Activated naive CD4-positive, alpha-beta T cell treated with anti-CD3 and anti-CD28 coated beads, Interleukin-2, amount 50 U/mL, for 24 hours (primary cell): ENCODE measurements at regions not wholly inside any gene's neighbourhood (a gene's known extent, or its start where the extent isn't known, plus 50 kb on each side); places are given as distances from the start of the nearest gene placed in this dataset.
"Not testable (repeated sequence)": the region's sequence is repeated elsewhere in the genome, so short reads cannot be mapped to it uniquely, and the experiment has no call there.

Experiments
- H3K27ac Mint-ChIP-seq: one replicate; pipeline ENCODE4 v1.8.0; 2021; ENCODE audit warnings: mild to moderate bottlenecking, mixed read lengths
- H3K27me3 Mint-ChIP-seq: one replicate; pipeline ENCODE4 v1.8.0; 2021; ENCODE audit warnings: mixed read lengths
- H3K36me3 Mint-ChIP-seq: one replicate; pipeline ENCODE4 v1.8.0; 2021; ENCODE audit warnings: mixed read lengths
- H3K4me1 Mint-ChIP-seq: one replicate; pipeline ENCODE4 v1.8.0; 2021; ENCODE audit warnings: mixed read lengths
- H3K4me3 Mint-ChIP-seq: one replicate; pipeline ENCODE4 v1.8.0; 2021; ENCODE audit warnings: mild to moderate bottlenecking, mixed read lengths
- H3K9me3 Mint-ChIP-seq: one replicate; pipeline ENCODE4 v1.8.0; 2021; ENCODE audit warnings: mixed read lengths

- Mint-ChIP-seq H3K9me3 (no peaks in the 10 kb centered on the region), H3K4me3 (no peak overlapping the region), H3K4me1 (no peaks in the 10 kb centered on the region), H3K27me3 (no peaks in the 10 kb centered on the region), H3K36me3 (no peaks in the 10 kb centered on the region), H3K27ac (no peak overlapping the region)
Measured at GRCh38 chr4:98828801-98829200, 100.1 kb downstream of the EIF4E start.

DNA sequence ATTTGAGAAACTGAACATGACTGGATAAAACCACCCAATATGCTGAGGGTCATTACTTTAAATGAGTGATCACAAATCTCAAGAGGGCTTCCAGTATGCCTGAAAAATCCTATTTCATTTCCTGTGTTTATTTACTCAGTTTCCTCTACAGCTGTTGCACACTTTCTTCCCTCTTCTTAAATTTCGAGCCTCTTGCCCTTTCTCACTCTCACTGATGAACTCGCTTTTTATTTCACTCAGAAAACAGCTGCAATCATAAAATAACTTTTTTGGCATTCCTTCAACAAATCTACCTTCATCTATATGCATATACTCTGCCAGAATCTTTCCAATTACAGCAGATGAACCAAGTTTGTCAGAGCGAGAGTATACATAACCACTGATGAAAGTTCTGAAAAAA, 101.3 kb downstream of the EIF4E start:
- H3K9me3 Mint-ChIP-seq, result no peaks in the 10 kb centered on the region
- no peak overlapping the region for H3K27ac Mint-ChIP-seq
- H3K4me3 Mint-ChIP-seq, result no peak overlapping the region
- no peaks in the 10 kb centered on the region for H3K36me3 Mint-ChIP-seq
- H3K27me3 Mint-ChIP-seq, result no peaks in the 10 kb centered on the region
- H3K4me1 Mint-ChIP-seq, result no peaks in the 10 kb centered on the region

DNA sequence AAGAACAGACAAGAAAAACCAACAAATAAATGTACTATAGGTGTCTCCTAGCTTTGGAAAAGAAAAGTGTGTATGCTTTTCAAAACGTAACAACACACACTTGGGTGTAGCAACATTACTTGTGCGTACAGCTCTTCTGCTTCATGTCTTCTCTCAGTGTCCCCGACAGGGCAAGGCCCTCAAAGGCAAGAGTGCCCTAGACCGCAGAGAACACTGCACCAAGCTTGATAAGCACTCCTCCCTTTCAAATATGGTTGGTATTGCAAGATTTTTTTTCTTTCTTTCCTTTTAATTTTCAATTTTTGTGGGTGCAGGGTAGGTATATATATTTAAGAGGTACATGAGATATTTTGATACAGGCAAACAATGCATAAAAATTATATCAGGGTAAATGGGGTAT, 106.8 kb downstream of the EIF4E start:
- H3K27ac Mint-ChIP-seq, result no peak overlapping the region

GRCh38 chr4:98818116-98818515, 110.8 kb downstream of the EIF4E start:
- H3K36me3 Mint-ChIP-seq, H3K9me3 Mint-ChIP-seq, H3K27ac Mint-ChIP-seq, H3K27me3 Mint-ChIP-seq, H3K4me3 Mint-ChIP-seq, H3K4me1 Mint-ChIP-seq: not testable (repeated sequence)

More for the DNA sequence above, 106.8 kb downstream of the EIF4E start:
- Mint-ChIP-seq H3K36me3 (no peaks in the 10 kb centered on the region), H3K4me1 (no peaks in the 10 kb centered on the region), H3K27me3 (no peaks in the 10 kb centered on the region), H3K9me3 (no peaks in the 10 kb centered on the region), H3K4me3 (no peak overlapping the region)

DNA sequence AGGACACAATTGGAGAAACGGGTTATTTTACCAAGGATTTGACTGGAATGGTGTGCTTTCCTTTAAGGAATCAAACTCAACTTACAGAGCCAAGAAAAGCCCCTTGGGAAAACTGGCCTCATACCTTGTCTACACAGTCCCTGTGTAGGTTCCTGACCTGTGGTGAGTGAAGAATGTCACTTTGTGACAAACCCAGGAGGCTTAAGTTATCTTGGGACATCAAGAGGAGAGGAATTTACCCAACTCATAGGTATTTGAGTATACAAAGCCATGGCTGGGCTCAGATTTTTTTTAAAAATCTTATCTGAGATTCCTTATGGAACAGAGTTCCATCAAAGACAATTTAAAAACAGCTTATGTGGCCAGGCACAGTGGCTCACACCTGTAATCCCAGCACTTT, 112.1 kb downstream of the EIF4E start:
- H3K27ac Mint-ChIP-seq, result no peak overlapping the region
- no peaks in the 10 kb centered on the region for H3K9me3 Mint-ChIP-seq

DNA sequence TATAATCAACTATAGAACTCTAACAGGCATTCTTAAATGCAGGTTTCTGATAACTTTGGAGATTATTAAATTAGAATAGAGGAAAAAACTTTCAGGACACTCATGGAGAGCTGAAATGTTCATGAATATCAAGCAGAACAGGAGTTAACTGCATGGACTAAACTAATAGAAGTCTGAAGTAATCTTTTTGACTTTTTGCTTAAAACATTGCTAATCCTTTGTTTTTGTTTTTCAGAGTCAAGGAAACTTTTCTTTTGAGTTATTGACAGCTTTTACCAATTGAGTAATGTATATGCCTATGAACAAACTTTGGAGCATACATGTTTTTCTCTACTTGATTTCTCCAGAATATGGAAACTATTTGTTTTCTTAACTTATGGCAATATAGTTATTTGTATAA, 112.5 kb downstream of the EIF4E start:
- Mint-ChIP-seq H3K4me1 (no peaks in the 10 kb centered on the region), H3K36me3 (no peaks in the 10 kb centered on the region), H3K27me3 (no peaks in the 10 kb centered on the region), H3K9me3 (no peaks in the 10 kb centered on the region), H3K4me3 (no peak overlapping the region), H3K27ac (no peak overlapping the region)

More for the DNA sequence above, 112.1 kb downstream of the EIF4E start:
- H3K27me3 Mint-ChIP-seq, result no peaks in the 10 kb centered on the region
- H3K36me3 Mint-ChIP-seq, result no peaks in the 10 kb centered on the region
- H3K4me3 Mint-ChIP-seq, result no peak overlapping the region
- H3K4me1 Mint-ChIP-seq, result no peaks in the 10 kb centered on the region

DNA sequence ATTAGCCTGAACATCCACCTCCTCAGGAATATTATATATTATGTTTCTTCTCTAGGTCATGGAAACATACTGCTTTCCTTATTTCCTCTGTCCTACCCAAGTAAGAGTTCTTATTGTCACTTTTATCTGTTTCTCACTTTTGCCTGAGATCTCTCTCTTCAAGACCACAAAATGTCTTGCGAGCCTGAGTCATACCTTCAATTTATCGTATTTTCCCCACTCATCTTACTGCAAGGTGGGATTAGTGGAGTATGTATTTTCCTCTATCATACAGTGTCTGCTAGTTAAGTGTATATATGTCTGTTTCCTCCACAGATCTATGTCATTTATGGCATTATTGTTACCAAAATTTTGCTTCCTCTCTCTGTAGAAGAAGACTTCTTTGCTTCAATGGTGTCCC, 124.5 kb downstream of the EIF4E start:
- H3K27ac Mint-ChIP-seq, result peak overlapping the region; percentile 13
- H3K9me3 Mint-ChIP-seq, result no peaks in the 10 kb centered on the region
- no peak overlapping the region for H3K4me3 Mint-ChIP-seq
- H3K27me3 Mint-ChIP-seq, result no peaks in the 10 kb centered on the region
- H3K4me1 Mint-ChIP-seq, result peaks cover 18% of the 10 kb centered on the region
- no peaks in the 10 kb centered on the region for H3K36me3 Mint-ChIP-seq

- Mint-ChIP-seq H3K4me3 (no peak overlapping the region), H3K27ac (no peak overlapping the region), H3K27me3 (no peaks in the 10 kb centered on the region), H3K9me3 (no peaks in the 10 kb centered on the region), H3K4me1 (peaks cover 18% of the 10 kb centered on the region), H3K36me3 (no peaks in the 10 kb centered on the region)
Measured at GRCh38 chr4:98803251-98803650, 125.7 kb downstream of the EIF4E start.

DNA sequence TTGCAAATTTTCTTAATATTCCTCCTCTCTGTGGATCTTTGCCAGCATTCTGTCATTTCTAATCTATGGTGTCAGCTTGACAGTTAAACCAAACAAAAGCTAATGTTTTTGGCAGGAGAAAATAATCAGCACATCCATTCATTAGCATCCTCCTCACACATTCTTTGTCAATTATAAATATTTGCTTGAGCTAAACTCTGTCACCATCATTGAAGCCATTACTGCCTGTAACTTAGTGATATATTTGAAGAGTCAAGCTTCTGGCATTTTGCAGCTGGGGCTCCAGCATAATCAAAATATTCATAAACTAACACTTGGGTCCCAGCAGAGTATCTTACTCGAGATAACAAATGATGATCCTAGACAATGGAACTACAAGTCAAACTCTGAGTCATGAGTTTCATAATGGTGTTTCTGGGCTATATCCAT, 126.1 kb downstream of the EIF4E start:
- H3K27ac Mint-ChIP-seq, result no peak overlapping the region
- H3K4me3 Mint-ChIP-seq, result no peak overlapping the region
- no peaks in the 10 kb centered on the region for H3K36me3 Mint-ChIP-seq
- no peaks in the 10 kb centered on the region for H3K27me3 Mint-ChIP-seq
- H3K4me1 Mint-ChIP-seq, result peaks cover 18% of the 10 kb centered on the region
- no peaks in the 10 kb centered on the region for H3K9me3 Mint-ChIP-seq

DNA sequence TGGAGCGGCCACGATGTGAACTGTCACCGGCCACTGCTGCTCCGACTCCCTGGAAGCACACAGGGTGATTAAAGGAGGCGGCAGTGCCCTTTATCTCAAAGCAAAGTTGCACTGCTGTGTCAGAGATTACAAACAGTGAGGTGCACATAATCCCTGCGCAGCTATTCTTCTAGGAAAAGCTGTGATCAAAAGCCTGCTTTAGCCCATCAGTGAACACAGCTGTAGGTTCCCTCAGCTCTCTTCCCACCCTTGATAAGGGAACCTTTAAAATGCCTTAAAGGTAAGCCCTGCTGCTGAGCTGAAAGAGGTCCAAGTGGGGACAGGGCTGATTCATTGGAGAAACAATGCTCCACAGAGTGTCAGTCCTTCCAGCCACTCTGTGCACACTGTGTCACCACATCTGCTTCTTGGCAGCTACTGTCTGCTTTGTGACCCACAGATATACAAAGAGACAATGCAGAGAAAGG, 127.6 kb downstream of the EIF4E start:
- no peak overlapping the region for H3K27ac Mint-ChIP-seq
- peaks cover 18% of the 10 kb centered on the region for H3K4me1 Mint-ChIP-seq
- H3K36me3 Mint-ChIP-seq, result no peaks in the 10 kb centered on the region
- no peaks in the 10 kb centered on the region for H3K9me3 Mint-ChIP-seq
- H3K27me3 Mint-ChIP-seq, result no peaks in the 10 kb centered on the region
- no peak overlapping the region for H3K4me3 Mint-ChIP-seq

DNA sequence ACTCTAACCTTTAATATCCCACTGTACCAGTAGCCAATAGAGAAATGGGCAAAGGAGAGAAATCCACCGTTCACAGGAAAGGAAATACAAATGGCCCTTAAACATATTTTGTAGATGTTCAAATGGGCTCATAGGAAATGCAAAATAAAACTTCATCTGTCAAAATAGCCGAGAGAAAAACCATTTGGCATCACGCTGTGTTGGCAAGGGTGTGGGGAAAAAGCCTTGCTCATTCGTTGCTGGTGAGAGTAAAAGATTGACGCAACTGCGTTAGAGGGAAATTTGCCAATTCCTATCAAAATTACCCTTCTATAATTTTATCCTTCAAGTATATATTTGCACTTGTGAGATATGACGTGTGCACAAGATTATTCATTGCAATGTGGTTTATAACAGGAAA, 131.9 kb downstream of the EIF4E start:
- peaks cover 20% of the 10 kb centered on the region for H3K4me1 Mint-ChIP-seq
- H3K9me3 Mint-ChIP-seq, result no peaks in the 10 kb centered on the region
- H3K4me3 Mint-ChIP-seq, result no peak overlapping the region
- H3K27me3 Mint-ChIP-seq, result no peaks in the 10 kb centered on the region
- H3K27ac Mint-ChIP-seq, result no peak overlapping the region
- no peaks in the 10 kb centered on the region for H3K36me3 Mint-ChIP-seq

GRCh38 chr4:98794565-98795205, 134.2 kb downstream of the EIF4E start:
- peak overlapping the region; percentile 48 for H3K27ac Mint-ChIP-seq
- peaks cover 24% of the 10 kb centered on the region for H3K4me1 Mint-ChIP-seq
- no peak overlapping the region for H3K4me3 Mint-ChIP-seq
- H3K27me3 Mint-ChIP-seq, result no peaks in the 10 kb centered on the region
- H3K9me3 Mint-ChIP-seq, result no peaks in the 10 kb centered on the region
- H3K36me3 Mint-ChIP-seq, result no peaks in the 10 kb centered on the region

DNA sequence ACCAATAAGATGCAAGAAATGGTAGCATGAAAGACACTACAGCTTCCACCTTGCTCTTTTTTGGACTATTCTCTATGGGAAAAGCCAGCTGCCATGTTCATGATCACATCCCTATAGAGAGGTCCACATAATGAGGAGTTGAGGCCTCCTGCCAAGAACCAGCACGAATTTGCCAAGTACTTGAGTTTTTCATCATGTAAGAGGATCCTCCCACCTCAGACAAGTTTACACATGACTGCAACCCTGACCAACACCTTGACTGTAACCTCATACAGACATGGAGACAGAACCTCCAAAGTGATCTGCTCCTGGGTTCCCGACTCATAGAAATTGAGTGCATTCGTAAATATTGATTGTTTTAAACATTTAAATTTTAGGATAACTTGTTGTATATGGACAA, 135.2 kb upstream of the TSPAN5 start:
- Mint-ChIP-seq H3K4me1 (peaks cover 24% of the 10 kb centered on the region), H3K27me3 (no peaks in the 10 kb centered on the region), H3K27ac (peak overlapping the region; percentile 12), H3K9me3 (no peaks in the 10 kb centered on the region), H3K4me3 (no peak overlapping the region), H3K36me3 (no peaks in the 10 kb centered on the region)

DNA sequence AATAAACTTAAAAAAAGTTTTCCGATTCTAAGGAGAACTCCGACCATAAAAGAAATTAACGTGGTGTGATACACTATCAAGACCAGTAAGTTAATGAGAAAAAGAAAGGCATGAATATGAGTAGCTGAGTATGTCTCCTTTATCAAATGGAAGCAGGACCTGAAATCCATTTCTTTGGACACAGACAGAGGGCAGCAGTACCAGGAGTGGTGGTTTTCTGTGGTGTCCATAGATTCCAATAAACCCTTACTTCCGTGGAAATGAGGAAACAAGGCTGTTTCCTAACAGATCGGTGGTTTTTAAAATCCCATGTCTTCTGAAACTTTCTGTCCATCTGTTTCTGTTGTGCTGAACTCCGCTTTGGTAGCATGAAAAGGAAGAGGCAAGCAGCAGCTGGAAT, 128.5 kb upstream of the TSPAN5 start:
- Mint-ChIP-seq H3K27me3 (no peaks in the 10 kb centered on the region), H3K9me3 (no peaks in the 10 kb centered on the region), H3K4me1 (peaks cover 4% of the 10 kb centered on the region), H3K4me3 (no peak overlapping the region), H3K36me3 (no peaks in the 10 kb centered on the region), H3K27ac (no peak overlapping the region)

DNA sequence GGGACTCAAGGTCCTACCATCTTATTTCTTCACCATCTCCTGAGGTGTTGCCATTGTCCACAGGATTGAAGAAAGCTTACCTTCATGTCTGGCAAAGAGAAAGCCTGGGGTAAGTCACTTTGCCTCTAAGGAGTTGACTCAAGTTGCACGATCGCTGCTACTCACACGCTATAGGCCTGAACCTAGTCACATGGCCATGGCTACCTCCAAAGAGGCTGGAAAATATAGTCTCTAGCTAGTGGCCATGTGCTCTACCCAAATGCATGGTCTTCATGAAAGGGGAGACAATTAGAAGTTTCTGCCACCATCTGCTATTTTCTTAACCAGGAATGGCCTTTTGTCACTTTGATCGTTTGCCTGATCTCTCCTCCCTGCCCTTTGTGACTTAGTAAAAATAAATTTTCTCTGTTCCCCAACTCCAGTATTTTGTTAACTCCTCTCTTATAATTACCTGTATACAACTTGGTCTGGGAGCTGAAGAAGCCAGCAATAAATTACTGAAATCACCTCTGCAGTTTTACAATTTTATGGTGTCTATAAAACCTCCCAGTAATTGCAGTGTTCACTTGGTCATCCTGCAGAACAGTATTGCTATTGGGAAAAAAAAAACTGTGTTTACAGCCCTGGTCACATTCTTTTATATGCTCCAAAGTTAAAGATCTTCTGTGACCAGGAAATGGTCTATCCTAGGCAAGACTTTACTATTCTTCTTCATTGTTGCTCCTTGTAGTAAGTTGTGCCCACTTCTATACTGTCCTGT, 126.7 kb upstream of the TSPAN5 start:
- Mint-ChIP-seq H3K36me3 (no peaks in the 10 kb centered on the region), H3K27ac (no peak overlapping the region), H3K27me3 (no peaks in the 10 kb centered on the region), H3K4me1 (no peaks in the 10 kb centered on the region), H3K4me3 (no peak overlapping the region), H3K9me3 (no peaks in the 10 kb centered on the region)

DNA sequence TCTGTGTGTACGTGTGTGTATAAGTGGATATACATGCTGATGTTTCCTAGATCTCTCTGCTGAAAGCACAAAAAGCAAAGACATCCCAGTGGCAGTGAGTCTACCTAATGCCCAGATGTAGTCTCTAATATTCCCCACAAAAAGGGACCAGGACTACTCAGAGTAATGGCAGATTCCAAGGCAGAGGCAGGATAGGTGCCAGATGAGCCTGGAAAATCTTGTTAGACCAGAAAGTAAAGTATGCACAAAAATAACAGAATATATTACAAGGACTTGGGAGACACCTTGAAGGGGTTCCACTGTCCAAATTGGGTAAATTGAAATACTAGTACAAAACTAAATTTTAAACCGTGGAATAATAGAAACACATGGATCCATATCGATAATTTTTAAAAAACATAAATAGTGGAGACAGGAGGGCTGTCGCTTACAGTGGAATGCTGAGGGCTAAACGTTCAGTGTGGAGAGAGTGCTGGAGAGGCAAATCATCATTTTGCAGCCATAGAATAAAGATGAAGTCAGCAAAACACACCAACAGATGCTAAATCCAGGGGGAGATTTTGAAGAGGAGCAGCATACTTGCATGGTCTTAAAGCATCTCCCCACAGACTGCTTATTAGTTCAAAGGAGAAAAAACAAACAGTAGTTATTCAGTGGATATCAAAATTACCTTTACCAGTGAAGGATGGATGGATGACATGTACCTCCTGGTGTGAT, 123.4 kb upstream of the TSPAN5 start:
- Mint-ChIP-seq H3K27me3 (no peaks in the 10 kb centered on the region), H3K9me3 (no peaks in the 10 kb centered on the region), H3K27ac (no peak overlapping the region), H3K4me3 (no peak overlapping the region), H3K4me1 (no peaks in the 10 kb centered on the region), H3K36me3 (no peaks in the 10 kb centered on the region)
